Chondrocyte (in vitro differentiated cells): ENCODE measurements at regions not wholly inside any gene's neighbourhood (a gene's known extent, or its start where the extent isn't known, plus 50 kb on each side); places are given as distances from the start of the nearest gene placed in this dataset.

Experiments used
- DNase-seq: peaks from one replicate; pipeline ENCODE4 v3.0.0; 2021; ENCODE audit warnings: mixed read lengths, low spot score
- H3K27ac Mint-ChIP-seq: one replicate; pipeline ENCODE4 v1.8.0; 2021; ENCODE audit warnings: mild to moderate bottlenecking, moderate library complexity, mixed read lengths; ENCODE audit not compliant: unreplicated experiment
- H3K27me3 Mint-ChIP-seq: 2 replicates; pipeline ENCODE4 v1.8.0; 2021; ENCODE audit warnings: low read depth, mixed read lengths
- H3K36me3 Mint-ChIP-seq: 2 replicates; pipeline ENCODE4 v1.8.0; 2021; ENCODE audit warnings: low read depth, mixed read lengths
- H3K4me1 Mint-ChIP-seq: 2 replicates; pipeline ENCODE4 v1.8.0; 2021; ENCODE audit warnings: low read depth, mild to moderate bottlenecking, mixed read lengths
- H3K4me3 Mint-ChIP-seq: one replicate; pipeline ENCODE4 v1.8.0; 2021; ENCODE audit warnings: mild to moderate bottlenecking, moderate library complexity, mixed read lengths; ENCODE audit not compliant: unreplicated experiment
- H3K9me3 Mint-ChIP-seq: 2 replicates; pipeline ENCODE4 v1.8.0; 2021; ENCODE audit warnings: low read depth, mixed read lengths
- TF ChIP-seq, protein P1 (sequence below): fragments of 200-600 bp; sonication (generic); IDR thresholded peaks from 2 replicates; pipeline ENCODE4 v1.5.0; 2021; ENCODE audit warnings: antibody characterized with exemption, mild to moderate bottlenecking, moderate library complexity

DNA sequence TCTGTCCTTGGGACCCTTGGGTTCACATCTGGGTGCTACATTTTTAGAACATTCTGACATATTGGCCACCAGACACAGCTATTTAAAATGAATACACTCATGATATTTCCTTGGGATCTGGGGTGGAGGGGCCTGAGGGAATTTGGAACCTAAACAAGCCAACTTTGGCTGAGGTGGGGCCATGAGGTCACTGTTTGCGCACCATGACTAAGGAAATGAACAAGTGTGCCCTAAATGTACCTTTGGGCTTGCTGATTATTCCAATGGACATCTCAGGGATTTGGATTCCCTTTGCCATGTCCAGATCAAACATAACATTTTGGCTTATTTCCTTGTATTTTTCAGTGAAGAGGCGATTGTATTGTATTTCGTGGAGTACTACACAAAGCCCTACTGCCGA, 80.5 kb upstream of the SEC11C start:
- H3K4me1 Mint-ChIP-seq: peaks cover 29% of the 10 kb centered on the region
- H3K36me3 Mint-ChIP-seq: peaks cover 2% of the 10 kb centered on the region
- H3K9me3 Mint-ChIP-seq: no peaks in the 10 kb centered on the region
- H3K27ac Mint-ChIP-seq: no peak overlapping the region
- H3K27me3 Mint-ChIP-seq: no peaks in the 10 kb centered on the region
- TF ChIP-seq, protein P1, sequence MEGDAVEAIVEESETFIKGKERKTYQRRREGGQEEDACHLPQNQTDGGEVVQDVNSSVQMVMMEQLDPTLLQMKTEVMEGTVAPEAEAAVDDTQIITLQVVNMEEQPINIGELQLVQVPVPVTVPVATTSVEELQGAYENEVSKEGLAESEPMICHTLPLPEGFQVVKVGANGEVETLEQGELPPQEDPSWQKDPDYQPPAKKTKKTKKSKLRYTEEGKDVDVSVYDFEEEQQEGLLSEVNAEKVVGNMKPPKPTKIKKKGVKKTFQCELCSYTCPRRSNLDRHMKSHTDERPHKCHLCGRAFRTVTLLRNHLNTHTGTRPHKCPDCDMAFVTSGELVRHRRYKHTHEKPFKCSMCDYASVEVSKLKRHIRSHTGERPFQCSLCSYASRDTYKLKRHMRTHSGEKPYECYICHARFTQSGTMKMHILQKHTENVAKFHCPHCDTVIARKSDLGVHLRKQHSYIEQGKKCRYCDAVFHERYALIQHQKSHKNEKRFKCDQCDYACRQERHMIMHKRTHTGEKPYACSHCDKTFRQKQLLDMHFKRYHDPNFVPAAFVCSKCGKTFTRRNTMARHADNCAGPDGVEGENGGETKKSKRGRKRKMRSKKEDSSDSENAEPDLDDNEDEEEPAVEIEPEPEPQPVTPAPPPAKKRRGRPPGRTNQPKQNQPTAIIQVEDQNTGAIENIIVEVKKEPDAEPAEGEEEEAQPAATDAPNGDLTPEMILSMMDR: no peak
- no peak for DNase-seq
- H3K4me3 Mint-ChIP-seq: no peak overlapping the region

DNA sequence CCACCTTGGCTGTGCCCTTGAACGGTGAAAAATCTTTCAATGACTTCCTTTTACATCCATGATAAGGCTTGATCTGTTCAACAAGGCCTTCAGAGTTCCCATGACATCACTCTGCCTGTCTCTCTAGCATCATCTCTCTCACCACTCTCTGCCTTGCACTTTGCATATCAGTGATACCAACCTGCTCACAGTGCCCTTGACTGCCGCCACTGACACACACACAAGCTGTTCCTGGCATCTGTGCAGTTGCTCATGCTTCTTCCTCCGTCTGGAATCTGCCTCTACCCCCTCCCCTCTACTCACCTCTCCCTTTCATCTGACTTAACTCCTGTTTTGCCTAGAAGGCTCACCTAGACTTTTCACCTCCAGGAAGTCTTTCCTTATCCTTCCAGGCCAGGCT, 79.1 kb upstream of the SEC11C start:
- TF ChIP-seq, protein P1: no peak
- no peak for DNase-seq
- Mint-ChIP-seq H3K9me3 (no peaks in the 10 kb centered on the region), H3K27me3 (no peaks in the 10 kb centered on the region), H3K4me1 (peaks cover 21% of the 10 kb centered on the region), H3K36me3 (peaks cover 2% of the 10 kb centered on the region), H3K4me3 (no peak overlapping the region), H3K27ac (no peak overlapping the region)

DNA sequence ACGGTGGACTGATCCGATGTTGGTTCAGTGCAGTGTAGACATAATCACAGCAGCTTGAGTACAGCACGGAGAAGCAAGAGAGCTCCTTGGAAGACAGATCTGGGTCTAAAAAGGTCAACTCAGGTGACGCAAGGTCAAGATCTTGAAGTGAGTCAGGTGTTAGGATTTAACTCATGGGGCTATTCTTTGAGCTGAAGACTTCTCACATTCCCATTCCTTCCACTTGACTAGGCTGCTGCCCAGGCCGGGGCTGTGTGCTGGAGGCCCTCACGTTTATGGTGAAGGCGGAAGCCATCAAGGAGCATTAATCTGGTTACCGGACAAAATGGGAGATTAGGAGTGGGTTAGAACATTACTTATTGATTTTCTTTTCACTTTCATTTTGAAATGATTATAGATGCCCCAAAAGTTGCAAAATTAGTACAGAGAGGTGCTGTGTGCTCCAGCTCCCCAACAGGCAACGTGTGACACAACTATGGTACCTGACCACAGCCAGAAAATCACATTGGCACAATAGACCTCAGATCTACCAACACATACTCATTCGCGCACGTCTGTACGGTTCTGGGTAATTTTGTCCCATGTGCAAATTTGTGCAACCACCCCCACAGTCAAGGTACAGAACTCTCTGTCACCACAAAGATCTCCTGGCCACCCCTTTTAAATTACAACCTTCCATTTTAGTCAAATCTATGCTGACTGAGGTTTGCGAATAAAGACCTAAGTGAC, 77.6 kb upstream of the SEC11C start:
- H3K36me3 Mint-ChIP-seq: peaks cover 3% of the 10 kb centered on the region
- no peak for DNase-seq
- TF ChIP-seq, protein P1: no peak
- peaks cover 3% of the 10 kb centered on the region for H3K9me3 Mint-ChIP-seq
- H3K4me1 Mint-ChIP-seq: peaks cover 14% of the 10 kb centered on the region
- H3K27ac Mint-ChIP-seq: no peak overlapping the region
- H3K4me3 Mint-ChIP-seq: no peak overlapping the region
- H3K27me3 Mint-ChIP-seq: no peaks in the 10 kb centered on the region

DNA sequence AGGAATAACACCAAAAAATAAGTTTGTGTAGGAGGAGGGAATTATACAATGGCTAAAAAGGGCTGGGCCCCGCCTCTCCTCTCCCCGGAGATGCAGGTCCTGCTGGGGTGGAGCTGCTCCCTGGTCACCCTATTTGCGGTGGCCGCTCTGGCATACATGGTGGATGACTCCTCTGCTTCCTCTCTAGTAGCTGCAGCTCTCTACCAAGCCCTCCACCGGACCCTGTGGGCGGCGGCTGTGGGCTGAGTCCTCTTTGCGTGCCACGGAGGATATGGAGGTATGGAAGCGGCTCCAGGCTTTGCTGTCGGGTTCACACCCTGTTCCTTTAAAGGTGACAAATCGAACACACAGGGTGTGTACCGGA, 77.1 kb upstream of the SEC11C start:
- H3K9me3 Mint-ChIP-seq: peaks cover 6% of the 10 kb centered on the region

DNA sequence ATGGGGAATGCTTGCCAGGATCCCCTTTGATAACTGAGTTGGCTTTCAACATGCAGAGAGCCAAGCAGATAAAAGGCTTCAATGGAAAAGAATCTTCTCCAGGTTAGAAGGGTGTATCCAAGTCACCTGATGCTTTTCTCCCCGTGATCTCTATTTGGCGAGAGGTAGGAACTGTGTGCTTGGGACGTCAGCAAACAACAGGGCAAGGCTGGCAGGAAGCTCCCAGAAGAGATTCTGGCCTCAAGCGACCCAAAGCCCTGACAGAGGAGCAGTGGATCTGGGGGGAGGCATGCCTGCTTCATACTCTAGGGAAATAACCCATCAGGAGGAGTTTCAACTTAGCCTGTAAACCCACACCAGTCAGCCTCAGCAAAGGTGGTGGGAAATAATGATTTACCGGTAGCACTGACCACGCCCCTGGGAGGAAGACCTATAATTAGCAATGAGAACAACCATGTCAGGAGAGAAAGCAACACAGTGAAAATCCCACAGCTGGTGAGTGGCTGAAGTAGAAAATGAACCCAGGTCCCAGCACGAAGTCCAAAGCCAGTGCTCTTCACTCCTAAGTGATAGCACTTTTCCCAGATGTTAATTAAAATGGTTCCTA, 76.3 kb upstream of the SEC11C start:
- Mint-ChIP-seq H3K4me1 (peaks cover 6% of the 10 kb centered on the region), H3K9me3 (peaks cover 6% of the 10 kb centered on the region), H3K27ac (no peak overlapping the region), H3K36me3 (peaks cover 3% of the 10 kb centered on the region), H3K4me3 (no peak overlapping the region), H3K27me3 (no peaks in the 10 kb centered on the region)
- DNase-seq: no peak
- TF ChIP-seq, protein P1: no peak

More for the DNA sequence above, 77.1 kb upstream of the SEC11C start:
- Mint-ChIP-seq H3K4me3 (no peak overlapping the region), H3K4me1 (peaks cover 11% of the 10 kb centered on the region), H3K36me3 (peaks cover 3% of the 10 kb centered on the region), H3K27ac (no peak overlapping the region), H3K27me3 (no peaks in the 10 kb centered on the region)
- TF ChIP-seq, protein P1: no peak
- DNase-seq: no peak
